Colon (tissue), 2 donors: ENCODE measurements at regions not wholly inside any gene's neighbourhood (a gene's known extent, or its start where the extent isn't known, plus 50 kb on each side); places are given as distances from the start of the nearest gene placed in this dataset.
"Not testable (repeated sequence)": the region's sequence is repeated elsewhere in the genome, so short reads cannot be mapped to it uniquely, and the experiment has no call there.

Source experiments
- FAIRE-seq: peaks from 2 replicates; lab custom pipeline; 2012; peaks lifted over from hg19 to GRCh38; lab: Jason Lieb, UNC
- donor health status: control.
- donor health status: control.

GRCh38 chr20:60171313-60171712 is 213.1 kb downstream of the CDH26 start:
- FAIRE-seq: no peak

GRCh38 chr20:60171738-60172137 is 213.5 kb downstream of the CDH26 start:
- no peak for FAIRE-seq

DNA sequence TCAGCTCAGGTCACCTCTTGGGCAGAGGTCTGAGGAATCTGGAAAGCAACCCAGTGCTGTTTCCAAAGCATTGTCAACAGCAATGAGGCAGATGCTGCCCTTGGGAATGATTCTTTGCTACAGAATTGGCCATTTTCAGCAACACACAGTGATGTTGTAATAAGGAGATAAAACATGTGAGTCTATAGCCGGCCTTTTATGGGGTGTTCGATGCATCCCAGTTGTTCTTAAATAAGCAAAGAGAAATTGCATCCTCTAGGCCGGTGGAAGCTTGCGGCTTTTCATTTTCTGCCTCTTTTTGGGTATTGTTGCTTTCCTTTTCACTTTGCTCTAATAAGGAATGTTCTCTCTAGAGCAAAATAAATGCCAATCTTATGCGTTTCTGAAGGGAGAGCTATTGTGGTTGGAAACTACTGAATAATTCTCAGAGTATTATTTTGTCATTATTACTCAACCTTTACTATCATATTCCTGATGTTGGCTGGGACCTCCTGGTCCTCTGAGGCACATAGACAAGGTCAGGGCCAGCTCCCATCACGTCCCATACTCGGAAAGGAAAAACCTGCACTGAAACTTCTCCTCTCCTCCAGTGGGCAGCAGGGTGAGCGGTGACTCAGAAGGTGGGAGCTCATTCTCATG is 214.2 kb downstream of the CDH26 start:
- no peak for FAIRE-seq

DNA sequence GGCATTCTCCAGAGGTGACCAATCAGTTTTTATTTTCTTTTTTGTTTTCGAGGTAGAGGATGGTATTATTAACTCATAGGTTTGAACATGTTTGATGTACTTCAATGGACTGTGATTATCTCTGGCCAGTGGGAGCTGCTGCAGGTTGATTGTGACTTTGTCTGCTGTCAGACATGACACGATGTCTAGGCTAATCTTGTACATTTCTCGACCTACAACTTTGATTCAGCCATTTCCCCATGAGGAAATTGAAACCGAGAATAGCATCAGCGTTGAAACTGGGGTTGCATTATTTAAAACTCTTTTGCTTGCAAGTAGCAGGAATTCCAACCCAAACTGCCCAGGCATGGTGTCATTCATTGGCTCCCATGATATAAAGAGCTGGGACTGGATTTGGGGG is 218.9 kb downstream of the CDH26 start:
- FAIRE-seq: no peak

- FAIRE-seq: no peak
Observed at GRCh38 chr20:60180986-60181385, 222.8 kb downstream of the CDH26 start.

DNA sequence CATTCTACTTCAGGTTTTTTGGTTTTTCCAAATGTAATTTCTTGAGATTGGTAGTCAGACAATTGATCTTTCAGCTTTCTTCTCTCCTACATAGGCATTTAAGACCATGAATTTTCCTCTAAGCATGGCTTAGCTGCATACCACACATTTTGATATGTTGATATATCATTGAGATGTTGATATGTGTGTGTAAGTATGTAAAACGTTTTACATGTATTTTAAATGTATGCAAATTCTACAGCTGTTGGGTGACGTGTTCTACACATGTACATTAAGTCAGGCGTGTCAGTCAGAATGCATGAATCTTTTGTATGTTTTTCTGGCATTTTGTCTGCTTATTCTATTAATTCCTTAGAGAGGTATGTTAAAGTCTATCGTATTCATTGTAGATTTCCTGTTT is 228.2 kb downstream of the CDH26 start:
- FAIRE-seq: no peak

DNA sequence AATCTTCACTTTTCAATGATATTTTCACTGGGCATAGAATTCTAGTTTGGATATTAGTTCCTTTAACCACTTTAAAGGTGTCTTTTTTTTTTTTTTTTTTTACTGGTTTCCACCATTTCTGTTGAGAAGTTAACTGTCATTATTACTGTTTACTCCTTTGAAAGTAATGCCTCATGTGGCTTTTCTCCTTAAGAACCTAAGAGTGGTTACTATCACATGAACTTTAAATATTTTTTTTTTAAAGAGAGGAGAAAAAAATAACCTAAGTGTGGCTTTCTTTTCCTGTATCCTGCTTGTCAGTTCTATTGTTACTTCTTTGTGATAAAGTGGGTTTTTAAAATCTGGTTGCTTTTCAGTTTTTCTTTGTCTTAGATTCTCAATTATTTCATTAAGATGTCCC is 229.5 kb downstream of the CDH26 start:
- FAIRE-seq: no peak

DNA sequence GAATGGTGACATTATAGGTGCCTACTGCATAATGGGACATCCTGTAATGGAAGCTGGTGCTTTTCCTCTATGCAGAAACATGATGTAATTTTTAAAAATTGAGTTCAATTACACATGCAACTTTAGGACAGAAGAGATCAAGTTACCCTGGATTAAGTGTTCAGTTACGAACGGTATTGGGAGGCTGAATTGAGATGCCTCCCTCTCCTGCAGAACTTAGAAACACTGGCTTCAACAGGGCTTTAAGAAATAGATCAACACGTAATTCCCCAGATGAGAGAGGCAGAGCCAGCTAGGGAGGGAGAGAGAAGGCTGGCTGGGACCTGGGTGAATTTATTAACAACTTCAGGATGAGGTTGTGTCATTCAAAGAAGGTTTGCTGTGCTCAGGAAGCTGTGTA is 232.8 kb downstream of the CDH26 start:
- FAIRE-seq: no peak

- FAIRE-seq: no peak
Observed at GRCh38 chr20:60192326-60192725, 234.1 kb downstream of the CDH26 start.

DNA sequence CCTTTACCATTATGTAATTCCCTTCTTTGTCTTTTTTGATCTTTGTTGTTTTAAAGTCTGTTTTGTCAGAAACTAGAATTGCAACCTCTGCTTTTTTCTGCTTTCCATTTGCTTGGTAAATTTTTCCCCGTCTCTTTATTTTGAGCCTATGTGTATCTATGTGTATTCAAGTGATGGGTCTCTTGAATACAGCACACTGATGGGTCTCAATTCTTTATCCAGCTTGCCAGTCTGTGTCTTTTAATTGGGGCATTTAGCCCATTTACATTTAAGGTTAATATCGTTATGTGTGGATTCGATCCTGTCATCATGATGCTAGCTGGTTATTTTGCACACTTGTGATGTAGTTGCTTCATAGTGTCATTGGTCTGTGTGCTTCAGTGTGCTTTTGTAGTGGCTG is 240.9 kb downstream of the CDH26 start:
- FAIRE-seq: not testable (repeated sequence)

- FAIRE-seq: no peak
Observed at GRCh38 chr20:60199866-60200265, 241.6 kb downstream of the CDH26 start.

- no peak for FAIRE-seq
Observed at GRCh38 chr20:60200305-60200918, 242.2 kb downstream of the CDH26 start.

DNA sequence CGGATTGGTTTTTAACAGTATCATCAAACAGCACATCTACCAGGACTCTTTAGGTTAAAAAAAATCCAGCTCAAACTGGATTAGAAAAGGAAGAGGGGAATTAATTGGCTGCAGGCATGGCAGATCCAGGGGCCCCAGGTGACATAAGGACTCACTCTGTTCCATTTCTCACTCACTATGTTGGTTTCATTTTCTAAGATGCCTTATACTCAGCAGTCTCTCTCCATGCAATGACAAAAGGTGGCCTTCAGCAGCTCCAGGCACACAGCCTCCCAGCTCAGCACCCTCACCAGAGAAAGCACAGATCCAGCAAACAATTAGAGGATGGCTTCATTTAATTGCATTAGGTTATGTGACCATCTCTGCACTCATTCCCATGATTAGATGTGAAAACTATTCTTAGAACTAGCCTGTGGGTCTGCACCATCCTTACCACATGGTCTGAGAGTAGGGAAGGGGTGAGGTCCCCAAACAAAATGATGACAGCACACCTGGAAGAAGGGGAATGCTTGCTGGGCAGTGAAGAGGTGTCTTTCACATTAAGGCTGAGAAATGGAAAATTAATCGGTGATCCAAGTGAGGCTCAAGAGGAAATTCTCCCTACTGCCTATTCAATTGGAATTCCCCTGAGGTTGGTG is 243.1 kb downstream of the CDH26 start:
- FAIRE-seq: no peak

- no peak for FAIRE-seq
Observed at GRCh38 chr20:60202046-60202445, 243.8 kb downstream of the CDH26 start.

GRCh38 chr20:60203451-60203850 is 245.2 kb downstream of the CDH26 start:
- no peak for FAIRE-seq

DNA sequence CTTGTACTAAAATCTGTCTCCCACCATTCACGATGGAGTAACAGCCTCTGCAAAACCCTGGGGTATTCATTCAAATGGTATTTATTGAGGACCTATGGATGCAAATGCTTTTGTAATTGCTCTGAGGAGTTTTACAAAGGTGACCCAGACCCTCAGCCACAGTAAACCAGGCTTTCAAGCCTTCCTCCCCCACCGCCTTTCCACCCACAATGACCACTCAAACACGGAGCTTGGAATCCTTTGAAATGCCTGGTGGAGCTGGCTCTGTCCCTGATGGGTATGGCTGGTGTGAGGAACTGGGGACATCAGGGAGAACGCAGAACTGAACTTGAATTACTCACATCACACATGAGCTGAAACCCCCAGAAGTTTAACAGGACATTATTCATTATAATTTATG is 246.4 kb downstream of the CDH26 start:
- FAIRE-seq: no peak

GRCh38 chr20:60206259-60206658 is 248.0 kb downstream of the CDH26 start:
- FAIRE-seq: no peak

GRCh38 chr20:60209048-60209447 is 250.8 kb downstream of the CDH26 start:
- FAIRE-seq: no peak

DNA sequence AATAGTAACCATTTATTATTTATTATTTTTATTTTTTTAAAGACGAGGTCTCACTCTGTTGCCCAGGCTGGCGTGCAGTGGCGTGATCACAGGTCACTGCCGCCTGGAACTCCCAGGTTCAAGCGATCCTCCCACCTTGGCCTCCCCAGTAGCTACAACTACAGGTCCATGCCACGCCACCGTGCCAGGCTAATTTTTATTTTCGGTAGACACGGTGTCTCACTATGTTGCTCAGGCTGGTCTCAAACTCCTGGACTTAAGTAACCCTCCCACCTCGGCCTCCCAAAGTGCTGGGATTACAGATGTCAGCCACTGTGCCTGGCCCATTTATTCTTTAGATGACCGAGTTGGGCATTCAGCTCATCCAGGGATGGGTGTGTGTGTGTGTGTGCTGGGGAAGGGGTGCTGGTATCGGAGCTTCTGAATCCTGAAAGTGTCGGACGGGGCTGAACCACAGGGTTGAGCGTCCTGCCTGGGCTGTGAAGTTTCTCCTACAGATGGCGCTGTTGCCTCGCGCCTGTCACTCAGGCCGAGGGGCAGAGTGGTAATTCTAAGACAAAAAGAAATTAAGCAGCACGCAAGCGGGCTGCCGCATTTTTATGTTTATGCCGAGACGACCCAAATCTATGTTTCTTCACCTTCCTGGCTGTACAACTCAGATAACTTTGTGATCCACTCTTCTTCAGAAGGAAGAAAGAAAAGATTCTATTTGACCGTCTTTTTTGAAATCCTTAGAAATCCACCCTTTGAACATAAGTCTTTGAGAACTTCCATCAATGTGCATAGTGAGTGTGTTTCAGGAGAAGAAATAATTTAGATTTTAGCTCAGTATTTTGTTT is 252.8 kb downstream of the CDH26 start:
- FAIRE-seq: no peak

DNA sequence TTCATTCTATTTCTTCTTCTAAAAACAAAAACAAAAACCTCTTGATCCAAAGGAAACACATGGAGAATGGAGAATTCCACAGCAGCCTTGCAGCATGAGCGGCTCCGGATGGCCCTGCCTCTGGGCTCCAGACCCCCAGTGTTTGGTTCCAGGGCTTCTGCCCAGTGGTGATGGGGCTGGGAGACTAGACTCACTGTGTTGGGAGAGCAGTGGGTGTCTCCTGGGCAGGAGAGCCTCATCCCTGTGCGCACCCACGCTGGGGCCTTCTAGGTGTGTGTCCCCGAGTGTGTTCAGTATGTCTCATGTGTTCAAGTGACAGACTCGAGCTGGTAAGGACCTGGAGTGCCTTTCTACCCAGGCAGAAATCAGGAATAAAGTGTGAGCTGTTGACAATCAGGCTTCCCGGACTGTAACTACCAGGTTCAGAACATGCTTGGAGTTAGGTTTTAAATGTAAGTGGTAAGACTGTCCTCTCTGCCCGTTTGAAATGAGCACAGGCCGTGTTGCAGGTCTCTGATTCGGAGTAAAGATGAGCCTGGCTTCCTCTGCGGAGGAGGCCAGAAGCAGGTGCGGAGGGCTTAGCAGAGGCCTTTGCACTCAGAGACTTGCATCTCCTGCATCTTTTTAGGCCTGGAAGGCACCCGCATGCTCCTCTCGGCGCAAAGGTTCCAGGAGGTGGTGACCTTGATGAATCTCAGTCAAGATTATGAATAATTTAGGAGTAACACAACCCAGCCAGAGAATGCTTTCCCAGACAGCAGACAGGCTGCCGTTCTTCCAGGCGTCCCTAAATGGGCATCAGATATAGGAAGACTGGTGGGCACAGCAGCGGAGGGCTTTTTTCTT is 253.6 kb downstream of the CDH26 start:
- no peak for FAIRE-seq

DNA sequence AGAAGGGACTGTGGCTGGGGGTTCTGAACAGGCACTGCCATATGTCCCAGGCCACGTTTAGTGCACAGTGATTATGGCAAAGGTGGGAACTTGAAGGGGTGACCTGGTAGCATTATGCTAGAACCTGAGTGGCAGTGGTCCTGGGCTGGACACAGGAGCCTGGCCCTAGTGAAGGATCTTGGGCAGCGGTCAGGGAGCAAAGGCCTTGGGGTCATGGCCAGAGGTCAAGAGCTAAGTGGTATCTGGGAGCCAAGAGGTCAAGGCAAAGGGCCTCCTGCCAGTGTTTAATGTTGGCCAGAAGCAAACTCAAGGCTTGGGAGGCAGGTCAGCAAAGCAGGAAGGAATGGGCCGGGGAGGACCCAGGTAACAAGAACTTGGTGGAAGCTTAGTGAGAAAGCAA is 254.5 kb downstream of the CDH26 start:
- no peak for FAIRE-seq
